ENCODE measurements at regions not wholly inside any gene's neighbourhood (a gene's known extent, or its start where the extent isn't known, plus 50 kb on each side); places are given as distances from the start of the nearest gene placed in this dataset.

- TF ChIP-seq CTCF (IDR thresholded peaks at IDR 0.05; ENCODE audit: poor library complexity) (no peak), EZH2 (IDR thresholded peaks at IDR 0.05; ENCODE audit: borderline replicate concordance) (no peak)
Measured at GRCh38 chr14:97311411-97311810, 514.2 kb downstream of the VRK1 start.
